ENCODE measurements at regions not wholly inside any gene's neighbourhood (a gene's known extent, or its start where the extent isn't known, plus 50 kb on each side); places are given as distances from the start of the nearest gene placed in this dataset.

DNA sequence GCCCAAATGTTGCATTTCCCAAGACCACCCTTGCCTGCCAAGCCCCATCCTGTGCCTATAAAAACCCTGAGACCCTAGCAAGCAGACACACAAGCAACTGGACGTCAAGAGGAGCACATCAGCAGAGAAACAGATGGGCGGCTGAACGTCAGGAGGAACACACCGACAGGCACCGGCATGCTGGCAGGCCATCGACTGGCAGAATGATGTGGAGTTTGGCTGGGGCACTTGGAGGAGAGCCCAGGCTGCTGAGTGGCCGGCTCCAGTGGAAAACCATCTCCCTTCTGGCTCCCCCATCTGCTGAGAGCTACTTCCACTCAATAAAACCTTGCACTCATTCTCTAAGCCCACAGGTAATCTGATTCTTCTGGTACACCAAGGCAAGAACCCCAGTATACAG is 130.1 kb downstream of the SLC41A2 start:
- TF ChIP-seq POLR2AphosphoS5 (IDR thresholded peaks at IDR 0.05) (no peak), POLR2A (IDR thresholded peaks at IDR 0.05; ENCODE audit: low read depth) (no peak), EP300 (IDR thresholded peaks at IDR 0.05) (no peak)
- TF ChIP-seq, protein P1, sequence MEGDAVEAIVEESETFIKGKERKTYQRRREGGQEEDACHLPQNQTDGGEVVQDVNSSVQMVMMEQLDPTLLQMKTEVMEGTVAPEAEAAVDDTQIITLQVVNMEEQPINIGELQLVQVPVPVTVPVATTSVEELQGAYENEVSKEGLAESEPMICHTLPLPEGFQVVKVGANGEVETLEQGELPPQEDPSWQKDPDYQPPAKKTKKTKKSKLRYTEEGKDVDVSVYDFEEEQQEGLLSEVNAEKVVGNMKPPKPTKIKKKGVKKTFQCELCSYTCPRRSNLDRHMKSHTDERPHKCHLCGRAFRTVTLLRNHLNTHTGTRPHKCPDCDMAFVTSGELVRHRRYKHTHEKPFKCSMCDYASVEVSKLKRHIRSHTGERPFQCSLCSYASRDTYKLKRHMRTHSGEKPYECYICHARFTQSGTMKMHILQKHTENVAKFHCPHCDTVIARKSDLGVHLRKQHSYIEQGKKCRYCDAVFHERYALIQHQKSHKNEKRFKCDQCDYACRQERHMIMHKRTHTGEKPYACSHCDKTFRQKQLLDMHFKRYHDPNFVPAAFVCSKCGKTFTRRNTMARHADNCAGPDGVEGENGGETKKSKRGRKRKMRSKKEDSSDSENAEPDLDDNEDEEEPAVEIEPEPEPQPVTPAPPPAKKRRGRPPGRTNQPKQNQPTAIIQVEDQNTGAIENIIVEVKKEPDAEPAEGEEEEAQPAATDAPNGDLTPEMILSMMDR (IDR thresholded peaks at IDR 0.05): no peak
- Histone ChIP-seq H3K9me3 (peaks cover 0 to 22% (median 12%) of the 10 kb centered on the region in 4 donors), H3K4me3 (no peak overlapping the region), H3K27ac (replicated peaks in 1 of 4) (no peak overlapping the region), H3K36me3 (no peaks in the 10 kb centered on the region), H3K4me1 (no peaks in the 10 kb centered on the region), H3K27me3 (no peaks in the 10 kb centered on the region)
- DNase-seq (ENCODE audit: extremely low spot score): no peak
- 82% methylated on average over 7 of the region's 7 CpGs for WGBS
- intact Hi-C loops (cut with DNase I): no loop called here

DNA sequence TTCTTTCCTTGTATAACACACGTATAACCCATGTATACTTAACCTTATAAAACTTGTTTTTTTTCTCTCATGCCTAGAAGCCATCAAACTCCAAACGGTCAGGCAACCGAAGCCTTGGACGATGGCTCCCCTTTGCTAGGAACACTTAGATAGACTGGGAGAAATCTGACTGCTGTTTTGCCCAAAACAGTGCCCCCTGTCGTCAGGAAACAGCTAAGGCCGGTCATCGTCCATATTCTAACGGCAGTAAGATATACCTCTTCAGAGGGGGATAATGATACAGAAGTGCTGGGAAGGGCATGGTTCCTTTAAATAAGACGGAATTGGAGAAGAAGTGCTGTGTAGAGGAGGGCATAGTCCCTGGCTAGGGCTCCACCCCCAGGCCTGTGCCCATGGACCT is 130.5 kb downstream of the SLC41A2 start:
- no peak for DNase-seq (ENCODE audit: extremely low spot score)
- Histone ChIP-seq H3K27me3 (no peaks in the 10 kb centered on the region), H3K27ac (replicated peaks in 1 of 4) (no peak overlapping the region), H3K4me3 (no peak overlapping the region), H3K36me3 (no peaks in the 10 kb centered on the region), H3K9me3 (peaks cover 0 to 22% (median 12%) of the 10 kb centered on the region in 4 donors), H3K4me1 (no peaks in the 10 kb centered on the region)
- intact Hi-C loops (cut with DNase I): no loop called here
- TF ChIP-seq POLR2AphosphoS5 (IDR thresholded peaks at IDR 0.05): no peak
- TF ChIP-seq, protein P1 (IDR thresholded peaks at IDR 0.05): peak in 1 of 3 experiments; percentile 14
- 73% methylated on average over 9 of the region's 9 CpGs for WGBS

DNA sequence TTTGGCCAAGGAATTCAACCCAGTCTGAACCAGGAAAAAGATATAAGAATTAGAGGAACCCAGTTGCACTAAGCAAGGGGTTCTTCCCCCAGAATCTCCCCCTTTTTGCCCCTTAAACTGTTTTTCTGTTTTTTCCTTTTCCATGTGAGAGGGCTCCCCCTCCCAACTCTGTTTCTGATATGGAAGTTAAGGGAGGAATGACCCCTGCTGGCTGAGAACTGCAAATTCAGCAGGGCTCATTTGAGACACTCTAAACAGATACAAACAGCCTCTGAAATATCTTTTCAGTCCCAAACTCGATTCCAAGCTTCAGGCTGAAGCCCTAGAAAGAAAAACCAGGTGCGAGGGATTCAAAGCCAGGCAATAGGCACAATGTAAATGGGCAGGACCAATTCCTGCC is 132.7 kb downstream of the SLC41A2 start:
- intact Hi-C loops (cut with DNase I): no loop called here
- 83% methylated on average over 2 of the region's 2 CpGs for WGBS
- TF ChIP-seq EP300 (IDR thresholded peaks at IDR 0.05) (no peak), POLR2AphosphoS5 (IDR thresholded peaks at IDR 0.05) (no peak), POLR2A (IDR thresholded peaks at IDR 0.05; ENCODE audit: low read depth) (no peak)
- TF ChIP-seq, protein P1 (IDR thresholded peaks at IDR 0.05): no peak
- DNase-seq (ENCODE audit: extremely low spot score): no peak
- no peak overlapping the region for H3K27ac ChIP-seq (replicated peaks in 1 of 4)
- peaks cover 0 to 22% (median 12%) of the 10 kb centered on the region in 4 donors for H3K9me3 ChIP-seq
- no peaks in the 10 kb centered on the region for H3K27me3 ChIP-seq
- H3K4me1 ChIP-seq: no peaks in the 10 kb centered on the region
- no peak overlapping the region for H3K4me3 ChIP-seq
- no peaks in the 10 kb centered on the region for H3K36me3 ChIP-seq

DNA sequence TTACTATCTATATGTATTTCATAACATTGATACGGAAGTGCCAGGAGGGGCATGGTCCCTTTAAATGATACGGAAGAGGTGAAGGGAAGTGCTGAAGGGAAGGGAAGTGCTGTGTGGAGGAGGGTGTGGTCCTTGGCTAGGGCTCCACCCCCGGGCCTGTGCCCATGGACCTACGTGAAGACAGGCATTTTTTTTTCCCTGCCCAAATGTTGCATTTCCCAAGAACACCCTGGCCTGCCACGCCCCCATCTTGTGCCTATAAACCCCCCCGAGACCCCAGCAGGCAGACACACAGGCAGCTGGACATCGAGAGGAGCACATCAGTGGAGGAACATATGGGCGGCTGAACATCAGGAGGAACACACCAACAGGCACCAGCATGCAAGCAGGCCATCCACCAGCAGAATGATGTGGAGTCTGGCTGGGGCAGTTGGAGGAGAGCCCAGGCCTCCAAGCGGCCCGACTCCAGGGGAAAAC is 134.1 kb downstream of the SLC41A2 start:
- TF ChIP-seq EP300 (IDR thresholded peaks at IDR 0.05) (no peak), POLR2A (IDR thresholded peaks at IDR 0.05; ENCODE audit: low read depth) (no peak), POLR2AphosphoS5 (IDR thresholded peaks at IDR 0.05) (no peak)
- TF ChIP-seq, protein P1 (IDR thresholded peaks at IDR 0.05): no peak
- DNase-seq (ENCODE audit: extremely low spot score): no peak

DNA sequence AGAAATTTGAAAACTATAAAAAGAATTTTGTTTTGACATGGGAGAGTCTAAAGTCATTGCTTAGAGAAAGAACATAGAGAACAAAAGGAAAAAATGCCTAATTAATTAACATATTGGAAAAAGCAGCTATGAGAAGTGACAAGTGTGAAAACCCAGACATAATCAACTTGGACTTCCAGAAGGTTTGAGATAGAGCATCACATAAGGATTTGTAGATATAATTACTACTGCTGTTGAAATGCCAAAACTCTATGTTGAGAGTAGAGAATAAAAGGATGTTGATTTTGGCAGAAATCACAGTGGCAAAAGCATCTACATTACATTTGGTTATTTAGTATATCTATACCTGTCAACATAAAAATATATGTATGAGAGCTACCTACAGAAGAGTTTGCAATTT is 135.1 kb downstream of the SLC41A2 start:
- no peaks in the 10 kb centered on the region for H3K4me1 ChIP-seq
- no peaks in the 10 kb centered on the region for H3K36me3 ChIP-seq
- no peak overlapping the region for H3K27ac ChIP-seq (replicated peaks in 1 of 4)
- no peak for DNase-seq (ENCODE audit: extremely low spot score)
- intact Hi-C loops (cut with DNase I): no loop called here
- TF ChIP-seq POLR2A (IDR thresholded peaks at IDR 0.05; ENCODE audit: low read depth): no peak
- TF ChIP-seq, protein P1 (IDR thresholded peaks at IDR 0.05): no peak
- no peak for TF ChIP-seq POLR2AphosphoS5 (IDR thresholded peaks at IDR 0.05)
- TF ChIP-seq EP300 (IDR thresholded peaks at IDR 0.05): no peak
- H3K9me3 ChIP-seq: peaks cover 0 to 22% (median 12%) of the 10 kb centered on the region in 4 donors
- H3K27me3 ChIP-seq: no peaks in the 10 kb centered on the region
- H3K4me3 ChIP-seq: no peak overlapping the region

More for the DNA sequence above, 134.1 kb downstream of the SLC41A2 start:
- WGBS: 74% methylated on average over 5 of the region's 10 CpGs
- Histone ChIP-seq H3K36me3 (no peaks in the 10 kb centered on the region), H3K27ac (replicated peaks in 1 of 4) (no peak overlapping the region), H3K4me3 (no peak overlapping the region), H3K4me1 (no peaks in the 10 kb centered on the region), H3K27me3 (no peaks in the 10 kb centered on the region), H3K9me3 (peaks cover 0 to 22% (median 12%) of the 10 kb centered on the region in 4 donors)
- intact Hi-C loops (cut with DNase I): no loop called here
